Gastroesophageal sphincter (tissue), 4 donors: ENCODE measurements at regions not wholly inside any gene's neighbourhood (a gene's known extent, or its start where the extent isn't known, plus 50 kb on each side); places are given as distances from the start of the nearest gene placed in this dataset.

ENCODE experiments used
- ATAC-seq: fragments of 150-250 bp; one replicate; pipeline ENCODE4 v1.9.1; 2016; ENCODE audit warnings: mild to moderate bottlenecking, moderate library complexity
- H3K27ac ChIP-seq, 4 donors: fragments of 200-600 bp; sonication (generic) in 3 of 4; 1 replicate in 3 of 4; 2 replicates in 1 of 4; pipeline ENCODE4 v1.5.1; 2016 to 2019
- H3K27me3 ChIP-seq: fragments of 200-600 bp; sonication (generic); one replicate; pipeline ENCODE4 v1.5.1; 2019
- H3K36me3 ChIP-seq, 2 donors: fragments of 200-600 bp; sonication (generic); one replicate each; pipeline ENCODE4 v1.5.1; 2019; ENCODE audit warnings: control low read depth in 1 of 2
- H3K4me1 ChIP-seq, 3 donors: fragments of 200-600 bp; sonication (generic); 1 replicate in 2 of 3; 2 replicates in 1 of 3; pipeline ENCODE4 v1.5.1; 2016 to 2019; ENCODE audit warnings: control low read depth in 2 of 3
- H3K4me3 ChIP-seq, 2 donors: fragments of 200-600 bp; sonication (generic); one replicate each; pipeline ENCODE4 v1.5.1; 2019; ENCODE audit warnings: mild to moderate bottlenecking in 1 of 2, moderate library complexity in 1 of 2
- H3K9me3 ChIP-seq, 3 donors: fragments of 200-600 bp; sonication (generic); one replicate each; pipeline ENCODE4 v1.5.1; 2017 to 2019; ENCODE audit warnings: control low read depth in 2 of 3
- EP300 ChIP-seq: sonication (generic); formaldehyde crosslinking; IDR thresholded peaks from one replicate; pipeline ENCODE4 v1.6.1; 2017; ENCODE audit warnings: antibody characterized with exemption, mild to moderate bottlenecking
- POLR2A ChIP-seq, 2 donors: fragments of 450-650 bp; IDR thresholded peaks; one replicate each; pipeline ENCODE4 v1.6.1; 2017; ENCODE audit warnings: antibody characterized with exemption in 2 of 2, mild to moderate bottlenecking in 2 of 2, moderate library complexity in 1 of 2
- POLR2AphosphoS5 ChIP-seq: sonication (generic); formaldehyde crosslinking; IDR thresholded peaks from one replicate; pipeline ENCODE4 v1.6.1; 2017; ENCODE audit warnings: antibody characterized with exemption
- WGBS, 2 donors: methylation state at CpG; one replicate each; pipeline ENCODE4 v1.1.5; 2018; ENCODE audit warnings: low coverage in 1 of 2; 5-methylcytosine and 5-hydroxymethylcytosine counted together
- TF ChIP-seq, protein P1 (sequence below), 4 experiments: fragments of 200-600 bp in 2 of 4; fragments of 450-650 bp in 2 of 4; sonication (generic) in 1 of 4; IDR thresholded peaks; one replicate each; pipeline ENCODE4 v1.5.1; 2017 to 2019; ENCODE audit warnings: antibody characterized with exemption in 4 of 4, mild to moderate bottlenecking in 2 of 4, moderate library complexity in 2 of 4

DNA sequence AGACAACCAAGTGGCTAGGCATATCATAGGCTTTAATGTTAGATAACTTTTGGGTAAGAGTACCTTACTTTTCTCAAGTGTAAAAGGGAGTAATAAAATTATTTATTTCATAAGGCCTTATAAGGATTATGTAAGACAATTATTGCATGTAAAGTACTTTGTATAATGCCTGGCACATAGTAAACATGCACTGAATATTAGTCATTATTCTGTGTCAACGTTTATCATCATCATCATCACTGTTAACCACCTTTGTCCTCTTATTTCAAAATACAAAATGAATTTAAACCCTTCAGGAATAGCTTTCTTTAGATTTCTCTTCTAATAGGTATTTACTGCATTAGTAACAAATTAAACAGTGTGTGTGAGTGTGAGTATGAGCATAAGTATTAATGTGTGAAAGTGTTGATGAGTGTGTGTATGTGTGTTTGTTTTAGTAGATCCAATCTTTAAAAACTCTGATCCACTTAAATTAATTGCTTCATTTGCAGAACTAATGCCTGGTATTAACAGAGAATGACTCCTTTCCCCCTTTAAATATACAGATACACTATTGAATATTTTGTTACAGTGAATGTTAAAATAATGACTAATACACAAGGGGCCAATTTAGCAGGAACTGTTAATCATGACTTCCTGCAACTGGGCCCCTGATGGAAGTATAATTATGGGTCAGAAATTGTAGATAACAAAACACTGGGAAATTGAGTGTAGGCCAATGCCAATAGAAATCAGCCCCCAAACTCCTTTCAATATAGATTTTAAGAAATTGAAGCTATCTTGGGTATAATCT, 213.3 kb upstream of the FZD8 start:
- no peaks in the 10 kb centered on the region for H3K4me1 ChIP-seq
- H3K9me3 ChIP-seq, result peaks cover 0 to 6% (median 0%) of the 10 kb centered on the region in 3 donors
- WGBS, 2 donors, result 57 to 60% methylated on average over 1 of the region's 1 CpG
- H3K36me3 ChIP-seq, result no peaks in the 10 kb centered on the region
- TF ChIP-seq EP300 (no peak), POLR2AphosphoS5 (no peak), POLR2A (IDR thresholded peaks at IDR 0.05) (no peak)
- TF ChIP-seq, protein P1, sequence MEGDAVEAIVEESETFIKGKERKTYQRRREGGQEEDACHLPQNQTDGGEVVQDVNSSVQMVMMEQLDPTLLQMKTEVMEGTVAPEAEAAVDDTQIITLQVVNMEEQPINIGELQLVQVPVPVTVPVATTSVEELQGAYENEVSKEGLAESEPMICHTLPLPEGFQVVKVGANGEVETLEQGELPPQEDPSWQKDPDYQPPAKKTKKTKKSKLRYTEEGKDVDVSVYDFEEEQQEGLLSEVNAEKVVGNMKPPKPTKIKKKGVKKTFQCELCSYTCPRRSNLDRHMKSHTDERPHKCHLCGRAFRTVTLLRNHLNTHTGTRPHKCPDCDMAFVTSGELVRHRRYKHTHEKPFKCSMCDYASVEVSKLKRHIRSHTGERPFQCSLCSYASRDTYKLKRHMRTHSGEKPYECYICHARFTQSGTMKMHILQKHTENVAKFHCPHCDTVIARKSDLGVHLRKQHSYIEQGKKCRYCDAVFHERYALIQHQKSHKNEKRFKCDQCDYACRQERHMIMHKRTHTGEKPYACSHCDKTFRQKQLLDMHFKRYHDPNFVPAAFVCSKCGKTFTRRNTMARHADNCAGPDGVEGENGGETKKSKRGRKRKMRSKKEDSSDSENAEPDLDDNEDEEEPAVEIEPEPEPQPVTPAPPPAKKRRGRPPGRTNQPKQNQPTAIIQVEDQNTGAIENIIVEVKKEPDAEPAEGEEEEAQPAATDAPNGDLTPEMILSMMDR (IDR thresholded peaks at IDR 0.05), result no peak
- H3K27ac ChIP-seq, result no peak overlapping the region
- H3K4me3 ChIP-seq, result no peak overlapping the region
- H3K27me3 ChIP-seq, result no peaks in the 10 kb centered on the region
- no peak for ATAC-seq

DNA sequence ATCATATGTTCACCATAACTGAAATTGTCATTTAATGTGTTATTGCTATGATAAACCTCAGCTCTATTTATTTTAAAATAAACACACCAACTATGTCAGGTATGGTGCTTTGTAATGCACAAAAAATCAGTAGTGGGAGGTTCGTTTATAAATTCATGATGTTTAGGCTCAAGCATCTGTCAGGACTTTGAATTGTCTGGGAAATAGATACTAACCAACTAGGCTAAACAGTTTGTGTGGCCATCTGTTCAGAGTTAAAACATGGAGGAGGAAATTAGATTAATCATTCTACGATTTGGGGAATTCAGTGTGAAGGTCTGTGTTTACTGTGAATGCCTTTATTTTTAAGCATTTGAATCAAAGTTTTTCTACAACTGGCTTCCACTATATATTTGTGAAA, 212.6 kb upstream of the FZD8 start:
- no peaks in the 10 kb centered on the region for H3K27me3 ChIP-seq
- WGBS, 2 donors, result 55 to 83% methylated on average over 2 of the region's 2 CpGs
- peaks cover 0 to 6% (median 0%) of the 10 kb centered on the region in 3 donors for H3K9me3 ChIP-seq
- H3K4me3 ChIP-seq, result no peak overlapping the region
- H3K4me1 ChIP-seq, result no peaks in the 10 kb centered on the region
- H3K27ac ChIP-seq, result no peak overlapping the region
- TF ChIP-seq, protein P1 (IDR thresholded peaks at IDR 0.05), result no peak
- TF ChIP-seq POLR2AphosphoS5, result no peak
- TF ChIP-seq POLR2A (IDR thresholded peaks at IDR 0.05), result no peak
- no peak for TF ChIP-seq EP300
- no peaks in the 10 kb centered on the region for H3K36me3 ChIP-seq
- ATAC-seq, result no peak

GRCh38 chr10:35852721-35853120, 210.6 kb upstream of the FZD8 start:
- Histone ChIP-seq H3K36me3 (no peaks in the 10 kb centered on the region), H3K4me3 (no peak overlapping the region), H3K27me3 (no peaks in the 10 kb centered on the region), H3K4me1 (no peaks in the 10 kb centered on the region), H3K9me3 (no peaks in the 10 kb centered on the region), H3K27ac (no peak overlapping the region)
- TF ChIP-seq EP300 (no peak), POLR2AphosphoS5 (no peak), POLR2A (IDR thresholded peaks at IDR 0.05) (no peak)
- TF ChIP-seq, protein P1 (IDR thresholded peaks at IDR 0.05), result no peak
- no peak for ATAC-seq
- WGBS, 2 donors, result 27 to 52% methylated on average over 1 to 2 of the region's 2 CpGs

GRCh38 chr10:35848412-35848811, 206.3 kb upstream of the FZD8 start:
- no peak for TF ChIP-seq EP300
- no peak for TF ChIP-seq POLR2A (IDR thresholded peaks at IDR 0.05)
- TF ChIP-seq, protein P1 (IDR thresholded peaks at IDR 0.05), result no peak
- TF ChIP-seq POLR2AphosphoS5, result no peak
- ATAC-seq, result no peak
- Histone ChIP-seq H3K36me3 (no peaks in the 10 kb centered on the region), H3K4me3 (no peak overlapping the region), H3K4me1 (no peaks in the 10 kb centered on the region), H3K27ac (no peak overlapping the region), H3K27me3 (no peaks in the 10 kb centered on the region), H3K9me3 (no peaks in the 10 kb centered on the region)
- 53 to 69% methylated on average over 3 to 5 of the region's 5 CpGs for WGBS, 2 donors

DNA sequence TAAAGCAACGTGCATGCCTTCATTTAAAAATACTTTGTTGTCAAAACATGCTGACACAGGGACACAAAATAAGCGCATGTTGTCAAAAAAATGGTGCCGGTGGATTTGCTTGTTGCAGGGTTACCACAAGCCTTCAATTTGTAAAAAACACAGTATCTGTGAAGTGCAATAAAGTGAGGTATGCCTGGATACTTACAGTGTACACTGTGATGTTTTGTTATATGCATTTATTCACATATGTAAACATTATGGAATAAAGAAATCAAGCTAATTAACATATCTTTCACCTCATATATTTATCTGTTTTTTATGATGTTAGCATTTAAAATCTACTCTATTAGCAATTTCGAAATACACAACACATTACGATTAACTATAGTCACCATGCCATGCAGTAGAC, 202.6 kb upstream of the FZD8 start:
- 86 to 96% methylated on average over 4 to 5 of the region's 5 CpGs for WGBS, 2 donors
- peaks cover 0 to 18% (median 0%) of the 10 kb centered on the region in 3 donors for H3K9me3 ChIP-seq
- H3K36me3 ChIP-seq, result no peaks in the 10 kb centered on the region
- H3K4me3 ChIP-seq, result no peak overlapping the region
- no peak for ATAC-seq
- H3K27me3 ChIP-seq, result no peaks in the 10 kb centered on the region
- TF ChIP-seq POLR2AphosphoS5 (no peak), EP300 (no peak), POLR2A (IDR thresholded peaks at IDR 0.05) (no peak)
- TF ChIP-seq, protein P1 (IDR thresholded peaks at IDR 0.05), result no peak
- H3K4me1 ChIP-seq, result no peaks in the 10 kb centered on the region
- no peak overlapping the region for H3K27ac ChIP-seq
